HG03175 (cell line): ENCODE measurements at regions not wholly inside any gene's neighbourhood (a gene's known extent, or its start where the extent isn't known, plus 50 kb on each side); places are given as distances from the start of the nearest gene placed in this dataset.

Source experiments
- ATAC-seq: cut with Tn5 transposase; IDR thresholded peaks from one replicate; pipeline ENCODE4 v1.9.1; 2021; ENCODE audit warnings: mild to moderate bottlenecking, moderate library complexity; ENCODE audit not compliant: unreplicated experiment

GRCh38 chr12:24759155-24759554 is 189.7 kb downstream of the BCAT1 start:
- ATAC-seq, result no peak

DNA sequence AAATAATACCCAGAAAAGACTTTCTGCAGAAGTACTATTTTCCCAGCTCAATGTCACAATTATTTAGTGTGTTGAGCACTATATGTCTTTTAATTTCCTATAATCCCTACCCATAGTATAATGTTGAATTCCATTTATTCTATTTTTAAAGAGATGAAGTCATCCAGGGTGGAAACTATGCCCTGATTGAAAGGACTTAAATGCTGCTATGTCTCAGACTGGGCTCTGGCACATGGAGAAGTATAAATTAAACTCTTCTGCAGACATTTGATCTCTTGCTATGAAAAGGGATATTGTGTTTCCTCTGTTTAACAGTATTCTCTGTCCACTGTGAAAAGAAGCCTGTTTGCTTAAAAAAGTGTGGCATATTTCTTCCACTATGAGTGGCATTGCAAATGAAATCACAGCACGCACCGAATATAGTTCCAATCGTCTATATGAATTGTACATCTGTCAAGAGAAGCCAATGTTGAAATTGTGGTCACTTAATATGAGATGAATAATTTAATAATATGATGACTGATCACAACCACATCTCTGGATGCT is 192.3 kb downstream of the BCAT1 start:
- no peak for ATAC-seq

DNA sequence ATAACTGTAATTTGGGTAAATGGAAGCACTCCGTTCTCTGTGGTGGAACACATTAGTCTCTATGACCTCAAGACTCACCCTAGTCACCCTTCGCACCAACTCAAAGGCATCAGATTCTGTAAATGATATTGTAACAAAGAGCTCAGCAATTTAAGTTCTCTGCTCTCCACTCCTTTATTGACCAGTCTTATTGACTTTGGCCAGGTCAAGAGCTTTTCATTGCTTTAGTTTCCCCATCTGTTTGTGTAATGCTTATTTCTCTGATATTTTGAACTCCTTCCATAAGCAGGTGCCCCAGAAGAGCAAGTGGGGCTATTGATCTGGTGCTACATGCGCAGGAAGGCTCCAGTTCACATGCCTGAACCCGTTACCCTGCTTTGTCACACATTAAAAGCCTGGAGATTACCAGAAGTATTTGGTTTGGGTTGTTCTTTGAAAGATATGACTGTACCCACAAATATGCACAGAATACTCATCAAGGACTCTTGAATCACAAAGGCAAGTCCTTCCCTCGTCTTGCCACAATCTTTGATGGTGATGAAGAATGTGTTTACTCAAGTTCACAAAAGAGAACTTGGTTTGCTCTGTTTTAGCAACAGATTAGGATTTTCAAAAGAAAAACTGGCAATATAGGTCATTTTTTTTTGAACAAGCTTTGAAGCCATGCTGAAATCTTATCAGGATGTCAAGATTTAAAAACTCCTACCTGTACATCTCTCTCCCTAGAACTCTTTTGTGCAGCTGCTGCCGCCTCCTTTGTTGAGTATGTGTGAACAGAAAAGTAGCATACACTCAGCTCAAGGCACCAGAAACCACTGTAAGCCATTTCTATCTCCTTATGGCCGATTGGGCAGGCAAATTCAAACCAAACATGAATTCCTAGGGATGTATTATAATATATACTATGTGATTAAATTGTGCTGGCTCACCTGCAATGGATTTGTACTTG is 193.9 kb downstream of the BCAT1 start:
- ATAC-seq, result no peak

DNA sequence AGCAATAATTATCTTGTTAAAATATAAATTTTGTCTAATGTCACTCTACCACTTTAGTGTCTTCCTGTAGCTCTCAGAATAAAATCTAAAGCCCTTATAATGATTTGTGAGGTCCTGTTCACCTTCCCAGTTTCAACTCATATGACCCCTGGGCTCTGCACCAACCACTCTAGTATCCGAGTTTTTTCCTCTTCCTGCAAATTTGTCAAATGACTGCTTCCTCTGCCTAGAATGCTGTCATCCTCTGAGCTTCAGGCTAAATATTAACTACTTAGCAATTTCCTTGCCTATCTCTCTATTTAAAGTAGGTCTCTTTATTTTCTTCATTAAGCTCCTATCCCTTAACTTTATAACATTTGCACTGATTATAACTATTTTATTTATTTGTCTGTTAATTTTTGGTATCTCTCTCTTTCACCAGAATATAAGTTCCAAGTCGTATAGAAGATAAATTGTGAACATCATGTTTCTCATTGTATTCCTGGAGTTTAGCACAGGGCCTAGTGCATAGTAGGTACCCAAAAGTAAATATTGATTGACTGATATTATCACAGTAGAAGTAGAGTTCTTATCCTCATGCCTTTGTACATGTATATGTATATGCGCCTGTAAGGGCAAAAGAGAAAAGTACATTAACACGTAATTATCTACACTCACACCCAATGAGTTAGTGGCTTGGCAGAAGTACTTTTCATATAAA is 196.0 kb downstream of the BCAT1 start:
- no peak for ATAC-seq

DNA sequence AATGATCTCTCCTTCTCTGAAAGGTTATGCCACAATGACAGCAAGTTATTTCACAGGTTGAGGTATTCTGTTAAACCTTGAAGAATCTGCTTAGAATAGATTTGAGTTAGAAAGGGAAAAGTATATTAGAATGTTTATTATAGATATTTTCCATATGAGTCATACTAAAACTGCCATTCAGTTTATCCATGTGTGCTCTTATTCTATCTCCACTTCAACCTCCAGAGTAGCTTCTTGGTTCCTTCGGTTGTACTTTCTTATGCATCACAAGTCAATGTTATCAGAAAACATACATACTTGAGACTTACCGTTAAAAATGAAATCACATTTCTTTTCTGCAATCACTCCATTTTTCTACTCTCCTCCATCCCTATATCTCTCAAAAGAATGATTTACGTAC is 197.7 kb downstream of the BCAT1 start:
- no peak for ATAC-seq

DNA sequence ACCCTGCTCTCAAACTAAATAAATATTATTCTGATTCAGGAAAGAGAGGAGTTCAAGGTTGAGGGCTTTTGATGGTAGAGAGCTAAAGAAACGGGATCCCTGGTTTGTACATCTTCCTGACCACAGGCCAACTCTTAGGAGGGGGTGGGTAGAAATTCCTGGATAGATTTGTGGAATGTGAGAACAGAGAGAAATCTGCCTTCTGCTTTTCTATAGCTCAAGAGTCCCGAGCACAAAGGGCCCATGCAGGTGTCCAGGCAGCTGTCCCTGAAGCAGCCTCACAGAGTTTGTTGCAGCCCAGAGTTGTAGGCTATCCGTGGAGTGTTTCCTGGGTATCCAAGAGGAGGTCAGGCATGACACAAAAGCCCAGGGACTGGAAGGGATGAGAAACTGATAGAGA is 198.6 kb downstream of the BCAT1 start:
- no peak for ATAC-seq

DNA sequence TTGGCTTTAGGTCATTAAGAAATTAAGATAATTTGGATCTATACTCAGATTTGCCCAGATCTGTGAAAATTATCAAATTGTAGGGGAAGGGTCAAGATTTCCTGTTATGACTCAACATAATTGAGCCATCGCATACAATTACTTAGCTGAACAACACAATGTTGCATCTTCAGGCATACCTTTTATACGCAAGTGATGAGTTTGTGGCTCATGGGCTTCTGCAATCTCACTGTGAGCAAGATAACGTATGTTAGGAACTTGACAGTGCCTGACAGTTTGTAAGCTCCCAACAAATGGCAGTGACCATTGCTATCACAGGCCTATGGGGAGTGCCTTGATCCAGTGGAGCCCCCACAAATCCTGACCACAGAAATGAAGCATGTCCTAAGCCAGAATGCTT is 199.7 kb downstream of the BCAT1 start:
- no peak for ATAC-seq

- no peak for ATAC-seq
Measured at GRCh38 chr12:24748326-24748725, 200.6 kb downstream of the BCAT1 start.

DNA sequence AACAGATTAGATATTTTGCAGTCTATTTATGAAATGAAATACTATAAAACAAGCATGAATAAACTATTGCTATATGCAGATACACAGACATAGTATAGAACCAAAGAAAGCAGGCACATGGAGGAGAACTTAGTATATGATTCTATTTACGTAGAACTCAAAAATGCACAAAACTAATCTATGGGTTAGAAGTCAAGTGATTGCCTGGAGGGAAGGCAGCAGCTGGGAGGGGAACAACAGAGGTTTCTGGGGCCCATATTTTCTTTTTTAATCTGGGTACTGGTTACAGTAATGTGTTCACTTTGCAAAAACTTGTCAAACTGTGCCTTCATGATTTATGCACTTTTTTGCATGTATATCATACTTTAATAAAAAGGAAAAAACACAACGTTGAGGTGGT is 202.0 kb downstream of the BCAT1 start:
- no peak for ATAC-seq

GRCh38 chr12:24746006-24746671 is 202.8 kb downstream of the BCAT1 start:
- ATAC-seq, result no peak

GRCh38 chr12:24743941-24744793 is 204.7 kb downstream of the BCAT1 start:
- ATAC-seq, result no peak

DNA sequence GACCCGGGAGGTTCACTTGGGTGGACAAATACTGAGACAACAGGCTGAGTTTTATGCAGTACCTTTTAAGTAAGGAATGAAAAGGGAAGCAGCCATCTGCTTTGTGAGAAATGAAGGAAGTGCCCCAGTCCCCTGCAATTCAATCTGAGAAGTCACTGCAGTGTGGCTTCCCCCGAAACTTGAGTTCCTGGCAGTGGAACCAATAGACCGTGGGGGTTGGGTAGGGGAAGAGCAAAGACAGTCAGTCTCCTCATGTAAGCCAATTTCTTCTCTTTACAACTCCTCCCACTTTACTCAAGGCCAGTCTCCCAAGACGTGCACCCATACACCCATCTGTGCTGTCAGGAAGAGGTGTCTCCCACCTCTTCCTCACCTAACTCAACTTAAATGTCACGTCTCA is 206.5 kb downstream of the BCAT1 start:
- peak; percentile 84 for ATAC-seq

DNA sequence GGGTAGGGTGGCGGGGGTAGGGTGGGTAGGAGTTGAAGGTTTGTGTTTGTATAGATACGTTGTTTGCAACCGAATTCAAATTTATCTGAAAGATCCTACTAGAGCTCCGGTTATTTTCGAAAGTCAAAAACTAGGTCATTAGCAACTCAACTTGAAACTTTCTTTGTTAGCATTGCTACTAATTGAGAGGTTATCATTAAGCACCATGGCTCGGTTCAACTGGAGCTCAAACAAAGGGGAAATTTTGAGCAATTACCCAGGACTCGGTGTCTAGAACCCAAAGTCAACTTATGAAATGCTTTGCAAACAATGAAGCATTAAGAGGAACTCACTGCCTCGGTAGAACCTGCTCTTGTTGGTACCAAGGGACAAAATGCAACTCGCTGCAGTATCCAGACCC is 207.7 kb downstream of the BCAT1 start:
- ATAC-seq, result no peak

- no peak for ATAC-seq
Measured at GRCh38 chr12:24739106-24739779, 209.7 kb downstream of the BCAT1 start.

- no peak for ATAC-seq
Measured at GRCh38 chr12:24738441-24738840, 210.5 kb downstream of the BCAT1 start.

DNA sequence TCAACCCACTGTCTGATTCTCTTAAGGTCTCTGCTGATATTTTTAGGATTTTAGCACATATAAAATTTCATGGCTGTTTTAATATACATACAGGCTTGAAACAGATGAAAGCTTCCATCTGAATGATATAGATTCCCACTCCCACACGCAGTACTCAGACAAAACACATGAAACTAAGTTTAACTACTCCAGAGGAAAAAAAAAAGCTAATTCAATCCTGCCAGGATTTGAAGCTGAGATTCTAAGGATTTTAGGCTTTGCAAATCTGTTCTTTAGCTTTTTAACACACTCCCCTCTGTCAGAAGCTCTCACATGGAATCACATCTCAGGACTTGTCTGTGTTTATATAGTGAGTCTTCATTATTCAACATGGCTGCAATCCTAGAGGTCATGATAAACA is 217.3 kb downstream of the BCAT1 start:
- no peak for ATAC-seq

GRCh38 chr12:24730489-24730896 is 218.4 kb downstream of the BCAT1 start:
- no peak for ATAC-seq

GRCh38 chr12:24728826-24729225 is 220.1 kb downstream of the BCAT1 start:
- no peak for ATAC-seq

DNA sequence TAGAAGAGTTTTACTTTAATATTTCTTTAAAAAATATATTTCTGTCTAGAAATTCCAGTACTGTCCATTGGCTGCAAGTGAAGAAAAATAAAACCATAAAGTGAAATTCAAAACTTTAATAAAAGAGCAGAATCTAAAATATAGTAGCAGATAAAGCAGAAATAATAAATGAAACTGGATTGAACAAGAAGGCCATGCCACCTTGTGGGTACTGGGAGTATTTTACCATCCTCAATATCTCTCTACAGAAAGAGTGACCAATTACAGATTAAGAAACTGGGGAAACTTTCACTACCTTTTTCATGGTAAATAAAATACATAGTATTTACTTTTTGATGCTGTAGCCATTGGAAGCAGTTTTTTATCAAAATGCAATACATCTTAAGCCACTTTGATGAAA is 220.5 kb downstream of the BCAT1 start:
- peak; percentile 69 for ATAC-seq

- ATAC-seq, result no peak
Measured at GRCh38 chr12:24725616-24726015, 223.3 kb downstream of the BCAT1 start.
